ENCODE measurements at regions not wholly inside any gene's neighbourhood (a gene's known extent, or its start where the extent isn't known, plus 50 kb on each side); places are given as distances from the start of the nearest gene placed in this dataset.

DNA sequence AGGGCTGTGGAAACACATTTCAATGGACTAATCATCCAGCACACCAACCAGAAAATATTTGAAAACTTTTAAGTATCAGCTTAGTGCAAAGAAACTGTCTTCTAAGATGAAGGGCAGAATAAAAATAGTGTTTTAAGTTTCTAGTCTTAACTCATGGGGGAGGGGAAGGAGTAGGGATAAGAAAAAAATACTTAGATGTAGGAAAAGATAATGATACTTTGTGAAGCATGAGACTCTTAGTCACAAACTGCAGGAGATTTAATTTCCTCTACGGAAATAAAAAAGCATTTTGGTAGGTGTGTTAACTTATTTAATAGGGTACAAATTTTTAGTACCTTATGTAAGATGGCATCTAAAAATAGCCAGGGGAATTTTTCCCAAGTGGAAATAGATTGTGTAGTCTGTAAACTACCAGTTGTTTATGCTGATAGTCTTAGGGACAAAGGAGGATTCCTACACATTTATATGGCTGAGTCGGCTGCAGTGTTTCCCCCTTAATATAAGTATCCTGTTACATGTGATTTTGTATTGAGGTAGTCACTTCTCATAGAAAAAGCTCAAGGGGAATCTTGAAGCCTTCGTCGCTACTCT, 78.2 kb upstream of the GBE1 start:
- no peak for TF ChIP-seq CTCF (optimal IDR thresholded peaks at IDR 0.05 in 1 of 3, IDR thresholded peaks at IDR 0.05 in 1 of 3, conservative IDR thresholded peaks at IDR 0.05 in 1 of 3; ENCODE audit: extremely low read depth in 1 of 3, insufficient read depth in 2 of 3, low read length in 3 of 3)
- no peak for TF ChIP-seq EZH2 (IDR thresholded peaks at IDR 0.05; ENCODE audit: low read length)
- dilution Hi-C loops (cut with MboI; ENCODE audit: extremely low pct_ligation_motif_present, low sequenced_read_pairs) = no loop called here
- H3K9ac ChIP-seq (ENCODE audit: control insufficient read depth, extremely low read depth, insufficient read depth, low read length) = no peak overlapping the region
- no peaks in the 10 kb centered on the region for H3K36me3 ChIP-seq (ENCODE audit: control insufficient read depth in 2 of 2, extremely low read depth in 1 of 2, insufficient read depth in 2 of 2, low read length in 2 of 2)
- no peaks in the 10 kb centered on the region for H3K9me1 ChIP-seq (ENCODE audit: control insufficient read depth, extremely low read depth, insufficient read depth, low read length)
- H2AFZ ChIP-seq (ENCODE audit: control insufficient read depth, low read length) = no peak overlapping the region
- H3K79me2 ChIP-seq (ENCODE audit: control insufficient read depth, insufficient read depth, low read length) = no peaks in the 10 kb centered on the region
- no peak for DNase-seq (ENCODE audit: low read depth, low spot score)
- no peaks in the 10 kb centered on the region for H3K9me3 ChIP-seq (ENCODE audit: control insufficient read depth, low read depth, low read length)
- no peaks in the 10 kb centered on the region for H3K27me3 ChIP-seq (ENCODE audit: control insufficient read depth, extremely low read depth, insufficient read depth, low read length)
- no peak overlapping the region for H3K4me3 ChIP-seq (ENCODE audit: control insufficient read depth in 2 of 3, extremely low read depth in 1 of 3, insufficient read depth in 2 of 3, low read depth in 1 of 3, low read length in 3 of 3)
- no peaks in the 10 kb centered on the region for H4K20me1 ChIP-seq (ENCODE audit: control insufficient read depth, extremely low read depth, insufficient read depth, low read length)
- H3K27ac ChIP-seq (ENCODE audit: control insufficient read depth, insufficient read depth, low read length) = no peak overlapping the region
- no peak overlapping the region for H3K4me2 ChIP-seq (ENCODE audit: control insufficient read depth, extremely low read depth, insufficient read depth, low read depth, low read length)
- no peaks in the 10 kb centered on the region for H3K4me1 ChIP-seq (ENCODE audit: control insufficient read depth, extremely low read depth, insufficient read depth, low read length)
- no peak for FAIRE-seq

DNA sequence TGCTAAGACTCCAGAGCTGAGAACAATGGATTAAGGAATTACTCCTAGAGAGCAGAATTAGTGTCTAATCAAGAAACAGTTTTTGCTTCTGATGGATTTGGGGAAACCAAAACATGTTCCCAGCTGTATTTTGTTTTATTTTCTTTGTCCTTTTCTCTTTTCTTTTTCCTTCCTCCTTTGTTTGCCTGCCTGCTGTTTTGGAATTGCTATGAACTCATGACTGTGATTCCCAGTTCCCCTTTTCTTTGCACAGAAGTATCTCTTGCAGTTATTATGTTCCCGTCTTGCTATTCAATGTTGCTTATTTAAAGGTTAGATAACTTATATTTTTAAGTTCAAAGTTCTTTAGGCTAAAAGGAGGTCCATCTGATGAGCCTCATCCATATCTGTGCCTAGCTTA, 77.0 kb upstream of the GBE1 start:
- Histone ChIP-seq H3K79me2 (ENCODE audit: control insufficient read depth, insufficient read depth, low read length) (no peaks in the 10 kb centered on the region), H3K36me3 (ENCODE audit: control insufficient read depth in 2 of 2, extremely low read depth in 1 of 2, insufficient read depth in 2 of 2, low read length in 2 of 2) (no peaks in the 10 kb centered on the region), H3K4me2 (ENCODE audit: control insufficient read depth, extremely low read depth, insufficient read depth, low read depth, low read length) (no peak overlapping the region), H3K4me1 (ENCODE audit: control insufficient read depth, extremely low read depth, insufficient read depth, low read length) (no peaks in the 10 kb centered on the region), H2AFZ (ENCODE audit: control insufficient read depth, low read length) (no peak overlapping the region), H3K9me3 (ENCODE audit: control insufficient read depth, low read depth, low read length) (no peaks in the 10 kb centered on the region), H3K27me3 (ENCODE audit: control insufficient read depth, extremely low read depth, insufficient read depth, low read length) (no peaks in the 10 kb centered on the region), H3K4me3 (ENCODE audit: control insufficient read depth in 2 of 3, extremely low read depth in 1 of 3, insufficient read depth in 2 of 3, low read depth in 1 of 3, low read length in 3 of 3) (no peak overlapping the region), H4K20me1 (ENCODE audit: control insufficient read depth, extremely low read depth, insufficient read depth, low read length) (no peaks in the 10 kb centered on the region), H3K27ac (ENCODE audit: control insufficient read depth, insufficient read depth, low read length) (no peak overlapping the region), H3K9me1 (ENCODE audit: control insufficient read depth, extremely low read depth, insufficient read depth, low read length) (no peaks in the 10 kb centered on the region), H3K9ac (ENCODE audit: control insufficient read depth, extremely low read depth, insufficient read depth, low read length) (no peak overlapping the region)
- DNase-seq (ENCODE audit: low read depth, low spot score) (no peak), FAIRE-seq (no peak)
- dilution Hi-C loops (cut with MboI; ENCODE audit: extremely low pct_ligation_motif_present, low sequenced_read_pairs) = no loop called here
- TF ChIP-seq CTCF (optimal IDR thresholded peaks at IDR 0.05 in 1 of 3, IDR thresholded peaks at IDR 0.05 in 1 of 3, conservative IDR thresholded peaks at IDR 0.05 in 1 of 3; ENCODE audit: extremely low read depth in 1 of 3, insufficient read depth in 2 of 3, low read length in 3 of 3) (no peak), EZH2 (IDR thresholded peaks at IDR 0.05; ENCODE audit: low read length) (no peak)

All from keratinocyte (primary cell).